PFSK-1 (cell line): ENCODE measurements at regions not wholly inside any gene's neighbourhood (a gene's known extent, or its start where the extent isn't known, plus 50 kb on each side); places are given as distances from the start of the nearest gene placed in this dataset.

ENCODE experiments used
- POLR2AphosphoS5 ChIP-seq: IDR thresholded peaks from 2 replicates; pipeline ENCODE4 v1.6.1; 2012; ENCODE audit warnings: low read depth, mild to moderate bottlenecking, control low read depth, low read length, moderate library complexity
- REST ChIP-seq, 2 experiments: IDR thresholded peaks; 2 replicates each; pipeline versions ENCODE4 v1.6.1 to v1.8.0; 2011 to 2012; ENCODE audit warnings: low read depth in 2 of 2, low read length in 2 of 2, control low read depth in 1 of 2, inconsistent platforms in 1 of 2, mild to moderate bottlenecking in 1 of 2, moderate library complexity in 1 of 2; ENCODE audit not compliant: insufficient read depth in 1 of 2
- TAF1 ChIP-seq: IDR thresholded peaks from 2 replicates; pipeline ENCODE4 v1.6.1; 2012; ENCODE audit warnings: low read length, control low read depth, borderline replicate concordance; ENCODE audit not compliant: insufficient read depth

- TF ChIP-seq REST (IDR thresholded peaks at IDR 0.05; ENCODE audit: insufficient read depth in 1 of 2, low read depth in 2 of 2, low read length in 2 of 2) (no peak), POLR2AphosphoS5 (no peak), TAF1 (no peak)
Measured at GRCh38 chr4:4759883-4760282, 99.6 kb upstream of the MSX1 start.
